ENCODE measurements at regions not wholly inside any gene's neighbourhood (a gene's known extent, or its start where the extent isn't known, plus 50 kb on each side); places are given as distances from the start of the nearest gene placed in this dataset.
A peak's percentile ranks its signal among the peaks of the same experiment; 100 is the strongest.

DNA sequence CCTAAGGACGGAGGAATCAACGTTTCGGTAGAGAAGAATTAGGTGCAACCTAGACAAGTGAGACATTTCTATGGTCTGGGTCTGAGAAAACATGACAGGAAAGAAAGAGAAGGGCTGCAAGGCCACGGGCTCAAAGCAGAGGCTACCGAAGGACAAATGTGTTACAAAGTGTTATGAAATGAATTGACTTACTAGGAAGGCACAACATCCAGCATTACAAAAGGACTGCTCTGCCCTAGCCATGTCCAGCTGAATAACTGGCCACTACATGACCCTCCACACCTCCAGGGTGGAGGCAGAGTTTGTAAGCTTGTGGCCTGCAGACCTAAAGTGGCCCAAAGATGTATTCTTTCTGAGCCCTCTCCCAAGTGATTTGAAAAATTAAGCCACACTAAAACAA lies 133.6 kb downstream of the GDAP2 start:
- H3K36me3 ChIP-seq (ENCODE audit: control insufficient read depth in 5 of 5, insufficient read depth in 5 of 5, low read length in 5 of 5) = no peaks in the 10 kb centered on the region
- no peak overlapping the region for H3K9ac ChIP-seq (ENCODE audit: low read length in 5 of 5)
- H3K4me3 ChIP-seq (ENCODE audit: low read depth in 1 of 5, low read length in 5 of 5) = no peak overlapping the region
- H3K9me3 ChIP-seq (ENCODE audit: control insufficient read depth in 5 of 5, low read length in 5 of 5) = no peaks in the 10 kb centered on the region
- peaks cover 0 to 9% (median 6%) of the 10 kb centered on the region in 5 donors for H3K4me1 ChIP-seq (ENCODE audit: control insufficient read depth in 5 of 5, insufficient read depth in 5 of 5, low read length in 5 of 5)
- no peak overlapping the region for H3K27ac ChIP-seq (ENCODE audit: low read depth, low read length)
- H3K27me3 ChIP-seq (ENCODE audit: control insufficient read depth in 5 of 5, insufficient read depth in 4 of 5, low read length in 5 of 5) = no peaks in the 10 kb centered on the region

- no peak overlapping the region for H3K27ac ChIP-seq (ENCODE audit: low read depth, low read length)
- H3K4me3 ChIP-seq (ENCODE audit: low read depth in 1 of 5, low read length in 5 of 5) = no peak overlapping the region
- H3K27me3 ChIP-seq (ENCODE audit: control insufficient read depth in 5 of 5, insufficient read depth in 4 of 5, low read length in 5 of 5) = no peaks in the 10 kb centered on the region
- H3K4me1 ChIP-seq (ENCODE audit: control insufficient read depth in 5 of 5, insufficient read depth in 5 of 5, low read length in 5 of 5) = peaks cover 0 to 9% (median 6%) of the 10 kb centered on the region in 5 donors
- no peak overlapping the region for H3K9ac ChIP-seq (ENCODE audit: low read length in 5 of 5)
- H3K9me3 ChIP-seq (ENCODE audit: control insufficient read depth in 5 of 5, low read length in 5 of 5) = no peaks in the 10 kb centered on the region
- no peaks in the 10 kb centered on the region for H3K36me3 ChIP-seq (ENCODE audit: control insufficient read depth in 5 of 5, insufficient read depth in 5 of 5, low read length in 5 of 5)
Measured at GRCh38 chr1:117796226-117796625, 133.2 kb downstream of the GDAP2 start.

GRCh38 chr1:117798550-117798949 lies 130.9 kb downstream of the GDAP2 start:
- Histone ChIP-seq H3K9ac (ENCODE audit: low read length in 5 of 5) (no peak overlapping the region), H3K36me3 (ENCODE audit: control insufficient read depth in 5 of 5, insufficient read depth in 5 of 5, low read length in 5 of 5) (no peaks in the 10 kb centered on the region), H3K9me3 (ENCODE audit: control insufficient read depth in 5 of 5, low read length in 5 of 5) (no peaks in the 10 kb centered on the region), H3K27me3 (ENCODE audit: control insufficient read depth in 5 of 5, insufficient read depth in 4 of 5, low read length in 5 of 5) (no peaks in the 10 kb centered on the region), H3K4me1 (ENCODE audit: control insufficient read depth in 5 of 5, insufficient read depth in 5 of 5, low read length in 5 of 5) (peaks cover 0 to 7% (median 5%) of the 10 kb centered on the region in 5 donors), H3K27ac (ENCODE audit: low read depth, low read length) (no peak overlapping the region), H3K4me3 (ENCODE audit: low read depth in 1 of 5, low read length in 5 of 5) (no peak overlapping the region)

- Histone ChIP-seq H3K4me1 (ENCODE audit: control insufficient read depth in 5 of 5, insufficient read depth in 5 of 5, low read length in 5 of 5) (no peaks in the 10 kb centered on the region), H3K36me3 (ENCODE audit: control insufficient read depth in 5 of 5, insufficient read depth in 5 of 5, low read length in 5 of 5) (no peaks in the 10 kb centered on the region), H3K4me3 (ENCODE audit: low read depth in 1 of 5, low read length in 5 of 5) (no peak overlapping the region), H3K9me3 (ENCODE audit: control insufficient read depth in 5 of 5, low read length in 5 of 5) (no peaks in the 10 kb centered on the region), H3K27ac (ENCODE audit: low read depth, low read length) (no peak overlapping the region), H3K27me3 (ENCODE audit: control insufficient read depth in 5 of 5, insufficient read depth in 4 of 5, low read length in 5 of 5) (no peaks in the 10 kb centered on the region), H3K9ac (ENCODE audit: low read length in 5 of 5) (peak overlapping the region in 1 of 5 donors; percentile 28)
Measured at GRCh38 chr1:117802531-117803257, 126.7 kb downstream of the GDAP2 start.

DNA sequence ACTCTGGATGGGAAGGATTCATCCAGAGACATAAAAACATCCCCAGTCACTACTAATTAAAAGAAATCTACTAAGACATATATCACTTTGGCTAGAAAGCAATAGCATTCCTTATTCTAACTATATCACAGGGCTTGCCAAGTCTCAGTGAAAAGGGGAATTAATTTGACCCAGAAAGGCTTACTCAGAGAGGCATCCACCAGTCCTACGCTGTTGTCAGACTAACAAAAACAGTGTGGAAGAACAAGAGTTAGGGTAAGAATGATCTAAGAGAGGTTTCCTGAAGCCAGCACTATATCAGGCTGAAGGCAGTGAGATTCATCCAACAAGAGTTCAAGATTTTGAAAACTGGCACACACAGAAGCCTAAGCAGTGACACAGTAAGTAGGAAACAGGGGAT lies 126.1 kb downstream of the GDAP2 start:
- no peak overlapping the region for H3K9ac ChIP-seq (ENCODE audit: low read length in 5 of 5)
- H3K27me3 ChIP-seq (ENCODE audit: control insufficient read depth in 5 of 5, insufficient read depth in 4 of 5, low read length in 5 of 5) = no peaks in the 10 kb centered on the region
- no peak overlapping the region for H3K4me3 ChIP-seq (ENCODE audit: low read depth in 1 of 5, low read length in 5 of 5)
- H3K4me1 ChIP-seq (ENCODE audit: control insufficient read depth in 5 of 5, insufficient read depth in 5 of 5, low read length in 5 of 5) = no peaks in the 10 kb centered on the region
- H3K27ac ChIP-seq (ENCODE audit: low read depth, low read length) = no peak overlapping the region
- no peaks in the 10 kb centered on the region for H3K36me3 ChIP-seq (ENCODE audit: control insufficient read depth in 5 of 5, insufficient read depth in 5 of 5, low read length in 5 of 5)
- H3K9me3 ChIP-seq (ENCODE audit: control insufficient read depth in 5 of 5, low read length in 5 of 5) = no peaks in the 10 kb centered on the region

GRCh38 chr1:117809764-117810163 lies 119.7 kb downstream of the GDAP2 start:
- Histone ChIP-seq H3K27ac (ENCODE audit: low read depth, low read length) (no peak overlapping the region), H3K27me3 (ENCODE audit: control insufficient read depth in 5 of 5, insufficient read depth in 4 of 5, low read length in 5 of 5) (no peaks in the 10 kb centered on the region), H3K9ac (ENCODE audit: low read length in 5 of 5) (peak overlapping the region in 1 of 5 donors; percentile 36), H3K4me1 (ENCODE audit: control insufficient read depth in 5 of 5, insufficient read depth in 5 of 5, low read length in 5 of 5) (peaks cover 0 to 23% (median 0%) of the 10 kb centered on the region in 5 donors), H3K9me3 (ENCODE audit: control insufficient read depth in 5 of 5, low read length in 5 of 5) (no peaks in the 10 kb centered on the region), H3K4me3 (ENCODE audit: low read depth in 1 of 5, low read length in 5 of 5) (no peak overlapping the region), H3K36me3 (ENCODE audit: control insufficient read depth in 5 of 5, insufficient read depth in 5 of 5, low read length in 5 of 5) (no peaks in the 10 kb centered on the region)

- H3K36me3 ChIP-seq (ENCODE audit: control insufficient read depth in 5 of 5, insufficient read depth in 5 of 5, low read length in 5 of 5) = no peaks in the 10 kb centered on the region
- H3K4me3 ChIP-seq (ENCODE audit: low read depth in 1 of 5, low read length in 5 of 5) = no peak overlapping the region
- H3K9me3 ChIP-seq (ENCODE audit: control insufficient read depth in 5 of 5, low read length in 5 of 5) = no peaks in the 10 kb centered on the region
- H3K27me3 ChIP-seq (ENCODE audit: control insufficient read depth in 5 of 5, insufficient read depth in 4 of 5, low read length in 5 of 5) = no peaks in the 10 kb centered on the region
- peaks cover 0 to 31% (median 4%) of the 10 kb centered on the region in 5 donors for H3K4me1 ChIP-seq (ENCODE audit: control insufficient read depth in 5 of 5, insufficient read depth in 5 of 5, low read length in 5 of 5)
- no peak overlapping the region for H3K9ac ChIP-seq (ENCODE audit: low read length in 5 of 5)
- H3K27ac ChIP-seq (ENCODE audit: low read depth, low read length) = no peak overlapping the region
Measured at GRCh38 chr1:117810553-117810952, 118.9 kb downstream of the GDAP2 start.

DNA sequence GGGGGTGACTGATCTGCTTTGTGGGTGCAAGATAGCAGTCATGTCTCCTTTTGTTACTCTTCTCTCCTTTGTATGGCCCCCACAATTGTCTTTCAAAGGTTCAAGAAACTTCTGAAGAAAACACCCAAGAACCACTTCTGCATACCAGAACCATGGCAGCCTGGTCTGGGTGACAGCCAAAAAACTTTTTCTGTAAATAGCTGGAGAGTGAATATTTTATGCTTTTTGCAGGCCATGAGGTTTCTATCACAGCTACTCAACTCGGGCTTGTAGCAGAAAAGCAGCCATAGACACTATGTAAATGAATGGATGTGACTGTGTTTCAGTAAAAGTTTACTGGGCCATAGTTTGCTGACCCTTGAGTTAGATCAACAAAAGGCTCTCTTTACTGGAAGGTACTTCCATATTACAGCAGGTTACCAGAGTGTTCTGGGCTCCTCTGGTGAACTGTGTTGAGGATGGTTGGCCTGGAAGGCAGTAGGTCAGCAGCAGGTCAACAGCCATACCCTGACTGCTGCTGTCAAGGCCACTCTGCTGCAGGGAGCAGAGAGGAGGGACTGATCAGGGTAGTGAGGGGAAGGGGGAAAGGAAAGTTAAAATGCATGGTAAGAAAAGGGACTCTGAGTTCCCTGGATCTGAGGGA lies 116.4 kb downstream of the GDAP2 start:
- no peaks in the 10 kb centered on the region for H3K27me3 ChIP-seq (ENCODE audit: control insufficient read depth in 5 of 5, insufficient read depth in 4 of 5, low read length in 5 of 5)
- H3K4me3 ChIP-seq (ENCODE audit: low read depth in 1 of 5, low read length in 5 of 5) = no peak overlapping the region
- H3K9me3 ChIP-seq (ENCODE audit: control insufficient read depth in 5 of 5, low read length in 5 of 5) = no peaks in the 10 kb centered on the region
- H3K9ac ChIP-seq (ENCODE audit: low read length in 5 of 5) = no peak overlapping the region
- no peaks in the 10 kb centered on the region for H3K36me3 ChIP-seq (ENCODE audit: control insufficient read depth in 5 of 5, insufficient read depth in 5 of 5, low read length in 5 of 5)
- no peak overlapping the region for H3K27ac ChIP-seq (ENCODE audit: low read depth, low read length)
- H3K4me1 ChIP-seq (ENCODE audit: control insufficient read depth in 5 of 5, insufficient read depth in 5 of 5, low read length in 5 of 5) = peaks cover 0 to 35% (median 5%) of the 10 kb centered on the region in 5 donors
